HCT116 (cell line): ENCODE measurements at regions not wholly inside any gene's neighbourhood (a gene's known extent, or its start where the extent isn't known, plus 50 kb on each side); places are given as distances from the start of the nearest gene placed in this dataset.

ENCODE experiments used
- ATAC-seq: fragments of 200-7000 bp; cut with Tn5 transposase; 2 replicates; pipeline ENCODE4 v1.9.1; 2020; ENCODE audit warnings: mild to moderate bottlenecking, moderate library complexity
- BruUV-seq: library from RNA; stranded (reverse); fragments of 400-500 nt; replicated peaks from 2 replicates; lab custom pipeline; 2021; lab: Mats Ljungman, UMichigan
- CTCF ChIA-PET: fragments of 300-600 bp; sonication (Branson Sonifier 250); formaldehyde crosslinking; loops from one replicate; lab custom pipeline; 2021; ENCODE audit warnings: antibody characterized with exemption; lab: Charles Lee
- POLR2A ChIA-PET: fragments of 300-600, 350-600 bp; sonication (Branson Sonifier 250); formaldehyde crosslinking; loops from one replicate; lab custom pipeline; 2021; ENCODE audit warnings: antibody characterized with exemption; lab: Charles Lee
- RAD21 ChIA-PET, 2 experiments: fragments of 300-600 bp; sonication (Branson Sonifier 250); formaldehyde crosslinking; loops; one replicate each; lab custom pipeline; 2023; ENCODE audit warnings: low total read pairs in 2 of 2; ENCODE audit not compliant: uncharacterized antibody in 2 of 2, unreplicated experiment in 2 of 2, low non-redundant PET in 1 of 2; lab: Charles Lee
- DNase-seq: peaks from one replicate; pipeline ENCODE4 v3.0.0-alpha.2; 2010; ENCODE audit warnings: low read depth, low spot score
- H2AFZ ChIP-seq: fragments of 200-600 bp; shearing (Covaris generic), sonication (generic); 2 replicates; pipeline ENCODE4 v1.6.1; 2017; ENCODE audit warnings: low read depth, mixed run types, mixed read lengths, antibody characterized with exemption, low read length; ENCODE audit not compliant: poor library complexity, severe bottlenecking
- H3K27ac ChIP-seq: 2 replicates; pipeline ENCODE4 v1.5.1; 2012; ENCODE audit warnings: low read depth, low read length
- H3K27me3 ChIP-seq: fragments of 200-600 bp; sonication (generic); 2 replicates; pipeline ENCODE4 v1.6.1; 2016; ENCODE audit warnings: mixed run types, low read length, mixed read lengths; ENCODE audit not compliant: insufficient read depth
- H3K36me3 ChIP-seq, 2 experiments: fragments of 200-500 bp in 1 of 2; fragments of 200-600 bp in 1 of 2; sonication (Bioruptor generic) in 1 of 2; sonication (generic) in 1 of 2; 2 replicates each; pipeline versions ENCODE4 v1.5.1 to v1.6.1; 2014 to 2016; ENCODE audit warnings: low read length in 2 of 2, inconsistent platforms in 1 of 2, mixed read lengths in 1 of 2, mixed run types in 1 of 2; ENCODE audit not compliant: insufficient read depth in 2 of 2, control insufficient read depth in 1 of 2
- H3K4me1 ChIP-seq, 2 experiments: fragments of 200-600 bp in 1 of 2; sonication (generic) in 1 of 2; 2 replicates each; pipeline versions ENCODE4 v1.5.1 to v1.6.1; 2012 to 2017; ENCODE audit warnings: low read length in 2 of 2, inconsistent platforms in 1 of 2, mild to moderate bottlenecking in 1 of 2, mixed read lengths in 1 of 2, mixed run types in 1 of 2, moderate library complexity in 1 of 2; ENCODE audit not compliant: insufficient read depth in 2 of 2, control insufficient read depth in 1 of 2
- H3K4me2 ChIP-seq: fragments of 200-600 bp; sonication (generic); 2 replicates; pipeline ENCODE4 v1.6.1; 2017; ENCODE audit warnings: mixed run types, low read length, mixed read lengths
- H3K4me3 ChIP-seq, 2 experiments: fragments of 200-600 bp in 1 of 2; sonication (generic) in 1 of 2; replicated peaks in 1 of 2; 2 replicates each; pipeline ENCODE4 v1.5.1; 2011 to 2016; ENCODE audit warnings: low read length in 2 of 2, control low read depth in 1 of 2, low read depth in 1 of 2, mild to moderate bottlenecking in 1 of 2, mixed read lengths in 1 of 2, mixed run types in 1 of 2
- H3K79me2 ChIP-seq: fragments of 200-600 bp; sonication (generic); 2 replicates; pipeline ENCODE4 v1.6.1; 2017; ENCODE audit warnings: mild to moderate bottlenecking, mixed run types, low read length, moderate library complexity, mixed read lengths; ENCODE audit not compliant: insufficient read depth
- H3K9ac ChIP-seq: fragments of 200-600 bp; sonication (generic); 2 replicates; pipeline ENCODE4 v1.6.1; 2016; ENCODE audit warnings: low read length, mixed read lengths
- H3K9me2 ChIP-seq: fragments of 200-600 bp; sonication (generic), shearing (Covaris generic); 2 replicates; pipeline ENCODE4 v1.6.1; 2017; ENCODE audit warnings: mixed run types, mild to moderate bottlenecking, moderate library complexity; ENCODE audit not compliant: insufficient read depth
- H3K9me3 ChIP-seq, 2 experiments: fragments of 200-500 bp in 1 of 2; fragments of 200-600 bp in 1 of 2; sonication (Bioruptor generic) in 1 of 2; sonication (generic) in 1 of 2; 2 replicates each; pipeline ENCODE4 v1.6.1; 2014 to 2017; ENCODE audit warnings: low read length in 2 of 2, mixed read lengths in 2 of 2, inconsistent platforms in 1 of 2, low read depth in 1 of 2, mild to moderate bottlenecking in 1 of 2, mixed run types in 1 of 2, moderate library complexity in 1 of 2; ENCODE audit not compliant: control insufficient read depth in 1 of 2, insufficient read depth in 1 of 2
- H4K20me1 ChIP-seq: fragments of 200-600 bp; sonication (generic), shearing (Covaris generic); 2 replicates; pipeline ENCODE4 v1.6.1; 2017; ENCODE audit warnings: mixed run types, mild to moderate bottlenecking, moderate library complexity; ENCODE audit not compliant: insufficient read depth
- CTCF ChIP-seq, 3 experiments: fragments of 200-600 bp in 1 of 3; sonication (generic) in 1 of 3; IDR thresholded peaks in 2 of 3; conservative IDR thresholded peaks in 1 of 3; 2 replicates each; pipeline ENCODE4 v1.5.1; 2012 to 2017; ENCODE audit warnings: low read depth in 2 of 3, low read length in 2 of 3, antibody characterized with exemption in 1 of 3, borderline replicate concordance in 1 of 3, control low read depth in 1 of 3, mild to moderate bottlenecking in 1 of 3, mixed read lengths in 1 of 3, mixed run types in 1 of 3, moderate library complexity in 1 of 3; ENCODE audit not compliant: insufficient read depth in 1 of 3
- EGR1 ChIP-seq: IDR thresholded peaks from 2 replicates; pipeline ENCODE4 v1.6.1; 2012; ENCODE audit warnings: low read depth
- ELF1 ChIP-seq: IDR thresholded peaks from 2 replicates; pipeline ENCODE4 v1.6.1; 2012; ENCODE audit warnings: low read depth, borderline replicate concordance
- EZH2 ChIP-seq: fragments of 200-600 bp; sonication (generic); IDR thresholded peaks from 2 replicates; pipeline ENCODE4 v1.6.1; 2017; ENCODE audit warnings: antibody characterized with exemption, mixed run types
- FOSL1 ChIP-seq: IDR thresholded peaks from 2 replicates; pipeline ENCODE4 v1.6.1; 2012; ENCODE audit warnings: low read depth
- JUND ChIP-seq: IDR thresholded peaks from 2 replicates; pipeline ENCODE4 v1.6.1; 2012
- POLR2A ChIP-seq: IDR thresholded peaks from 2 replicates; pipeline ENCODE4 v1.7.0; 2011; ENCODE audit warnings: borderline replicate concordance; ENCODE audit not compliant: insufficient read depth, insufficient read length; ENCODE audit errors: extremely low read depth
- RAD21 ChIP-seq: IDR thresholded peaks from 2 replicates; pipeline ENCODE4 v1.6.1; 2012; ENCODE audit warnings: low read depth, mild to moderate bottlenecking
- REST ChIP-seq: IDR thresholded peaks from 2 replicates; pipeline ENCODE4 v1.6.1; 2012; ENCODE audit warnings: low read depth
- SIN3A ChIP-seq: IDR thresholded peaks from 2 replicates; pipeline ENCODE4 v1.6.1; 2012; ENCODE audit warnings: low read depth
- SP1 ChIP-seq: IDR thresholded peaks from 2 replicates; pipeline ENCODE4 v1.6.1; 2012; ENCODE audit warnings: low read depth
- TCF7L2 ChIP-seq: IDR thresholded peaks from 2 replicates; pipeline ENCODE4 v1.7.0; 2011; ENCODE audit warnings: borderline replicate concordance, inconsistent platforms; ENCODE audit not compliant: insufficient read depth, insufficient read length; ENCODE audit errors: extremely low read depth
- ZFX ChIP-seq: fragments of 450-650 bp; IDR thresholded peaks from 2 replicates; pipeline ENCODE4 v1.6.1; 2017
- intact Hi-C: fragments of 100-400 bp; cut with micrococcal nuclease; formaldehyde crosslinking; loops from 2 replicates; pipeline ENCODE4 v1.10.0; 2022
- TF ChIP-seq, protein P1 (sequence below): IDR thresholded peaks from 2 replicates; pipeline ENCODE4 v1.6.1; 2011; ENCODE audit warnings: mild to moderate bottlenecking, low read length, moderate library complexity; ENCODE audit not compliant: insufficient replicate concordance; ENCODE audit errors: extremely low read depth
- TF ChIP-seq, protein P2 (sequence below): IDR thresholded peaks from 2 replicates; pipeline ENCODE4 v1.6.1; 2012

GRCh38 chr12:25361511-25361910, 110.8 kb upstream of the KRAS start:
- Histone ChIP-seq H3K4me2 (no peak overlapping the region), H3K9me2 (no peaks in the 10 kb centered on the region), H3K4me1 (no peaks in the 10 kb centered on the region), H3K4me3 (no peak overlapping the region), H3K79me2 (no peaks in the 10 kb centered on the region), H4K20me1 (no peaks in the 10 kb centered on the region), H3K9ac (no peak overlapping the region), H3K36me3 (no peaks in the 10 kb centered on the region), H3K9me3 (no peaks in the 10 kb centered on the region), H2AFZ (no peak overlapping the region), H3K27ac (no peak overlapping the region), H3K27me3 (no peaks in the 10 kb centered on the region)
- ChIA-PET RAD21 (no interaction called here), CTCF (no interaction called here), POLR2A (no interaction called here)
- no peak for DNase-seq
- intact Hi-C loops = no loop called here
- BruUV-seq = no TSS peak
- no peak for ATAC-seq
- TF ChIP-seq, protein P1, sequence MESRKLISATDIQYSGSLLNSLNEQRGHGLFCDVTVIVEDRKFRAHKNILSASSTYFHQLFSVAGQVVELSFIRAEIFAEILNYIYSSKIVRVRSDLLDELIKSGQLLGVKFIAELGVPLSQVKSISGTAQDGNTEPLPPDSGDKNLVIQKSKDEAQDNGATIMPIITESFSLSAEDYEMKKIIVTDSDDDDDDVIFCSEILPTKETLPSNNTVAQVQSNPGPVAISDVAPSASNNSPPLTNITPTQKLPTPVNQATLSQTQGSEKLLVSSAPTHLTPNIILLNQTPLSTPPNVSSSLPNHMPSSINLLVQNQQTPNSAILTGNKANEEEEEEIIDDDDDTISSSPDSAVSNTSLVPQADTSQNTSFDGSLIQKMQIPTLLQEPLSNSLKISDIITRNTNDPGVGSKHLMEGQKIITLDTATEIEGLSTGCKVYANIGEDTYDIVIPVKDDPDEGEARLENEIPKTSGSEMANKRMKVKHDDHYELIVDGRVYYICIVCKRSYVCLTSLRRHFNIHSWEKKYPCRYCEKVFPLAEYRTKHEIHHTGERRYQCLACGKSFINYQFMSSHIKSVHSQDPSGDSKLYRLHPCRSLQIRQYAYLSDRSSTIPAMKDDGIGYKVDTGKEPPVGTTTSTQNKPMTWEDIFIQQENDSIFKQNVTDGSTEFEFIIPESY = no peak
- TF ChIP-seq JUND (no peak), ZFX (no peak)

DNA sequence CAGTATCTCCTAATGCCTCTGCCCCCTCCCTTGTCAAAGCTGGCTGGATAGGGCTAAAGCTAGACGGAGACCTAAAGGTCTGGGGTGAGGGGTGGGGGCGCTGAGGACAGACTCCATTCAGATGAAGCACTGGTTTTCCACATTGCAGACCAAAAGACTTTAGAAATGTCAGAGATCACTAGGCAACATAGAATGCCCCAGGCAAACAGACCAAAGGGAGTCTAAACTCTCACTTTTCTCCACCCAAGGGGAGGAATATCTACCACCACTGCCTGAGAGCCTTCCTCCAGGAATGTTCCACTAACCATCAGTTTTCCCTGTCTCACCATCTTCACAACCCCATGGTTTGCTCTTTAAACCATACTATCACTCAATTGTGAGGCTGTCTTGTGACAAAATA, 106.9 kb upstream of the KRAS start:
- no TSS peak for BruUV-seq
- H4K20me1 ChIP-seq = no peaks in the 10 kb centered on the region
- no peak overlapping the region for H2AFZ ChIP-seq
- no peaks in the 10 kb centered on the region for H3K27me3 ChIP-seq
- DNase-seq (no peak), ATAC-seq (no peak)
- H3K36me3 ChIP-seq = no peaks in the 10 kb centered on the region
- ChIA-PET CTCF (no interaction called here), RAD21 (no interaction called here), POLR2A (no interaction called here)
- H3K27ac ChIP-seq = no peak overlapping the region
- no peaks in the 10 kb centered on the region for H3K4me1 ChIP-seq
- H3K4me2 ChIP-seq = no peak overlapping the region
- H3K9ac ChIP-seq = no peak overlapping the region
- intact Hi-C loops = no loop called here
- no peaks in the 10 kb centered on the region for H3K9me3 ChIP-seq
- no peaks in the 10 kb centered on the region for H3K79me2 ChIP-seq
- H3K4me3 ChIP-seq = no peak overlapping the region
- H3K9me2 ChIP-seq = no peaks in the 10 kb centered on the region
- TF ChIP-seq SIN3A (no peak), ZFX (no peak), FOSL1 (no peak), REST (no peak), EGR1 (no peak), TCF7L2 (no peak), RAD21 (no peak), POLR2A (no peak), EZH2 (no peak), CTCF (IDR thresholded peaks at IDR 0.05 in 2 of 3, conservative IDR thresholded peaks at IDR 0.05 in 1 of 3; ENCODE audit: borderline replicate concordance in 1 of 3, insufficient read depth in 1 of 3, low read depth in 2 of 3, low read length in 2 of 3) (no peak), SP1 (no peak), ELF1 (no peak)
- TF ChIP-seq, protein P2, sequence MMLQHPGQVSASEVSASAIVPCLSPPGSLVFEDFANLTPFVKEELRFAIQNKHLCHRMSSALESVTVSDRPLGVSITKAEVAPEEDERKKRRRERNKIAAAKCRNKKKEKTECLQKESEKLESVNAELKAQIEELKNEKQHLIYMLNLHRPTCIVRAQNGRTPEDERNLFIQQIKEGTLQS = no peak
